HS-5 (cell line): ENCODE measurements at regions not wholly inside any gene's neighbourhood (a gene's known extent, or its start where the extent isn't known, plus 50 kb on each side); places are given as distances from the start of the nearest gene placed in this dataset.
"Not testable (repeated sequence)": the region's sequence is repeated elsewhere in the genome, so short reads cannot be mapped to it uniquely, and the experiment has no call there.

Experiments used
- DNase-seq: peaks from one replicate; pipeline ENCODE4 v3.0.0-alpha.2; 2012; ENCODE audit warnings: low read depth

GRCh38 chr7:65800890-65801341, 72.0 kb upstream of the VKORC1L1 start:
- no peak for DNase-seq

DNA sequence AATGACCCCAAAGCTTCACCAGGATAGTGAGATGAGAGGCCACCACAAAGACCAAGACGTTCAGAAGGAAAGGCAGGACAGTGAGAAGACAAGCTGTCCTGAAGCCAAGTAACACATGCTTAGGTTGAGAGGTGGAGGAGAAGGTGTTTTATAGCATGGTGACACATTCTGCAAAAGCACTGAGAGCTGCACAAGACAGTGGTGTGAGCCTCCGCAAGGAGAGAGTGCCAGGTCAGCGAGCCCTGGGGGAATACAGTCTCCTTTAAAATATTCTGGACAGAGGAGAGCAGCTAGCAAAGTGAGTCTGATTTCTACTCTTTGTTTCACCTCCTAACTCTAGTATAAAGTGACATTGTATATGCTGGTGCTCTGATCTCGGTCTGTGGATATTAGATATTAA, 68.0 kb upstream of the VKORC1L1 start:
- DNase-seq: no peak

- DNase-seq: not testable (repeated sequence)
Observed at GRCh38 chr7:65807067-65807466, 65.8 kb upstream of the VKORC1L1 start.

DNA sequence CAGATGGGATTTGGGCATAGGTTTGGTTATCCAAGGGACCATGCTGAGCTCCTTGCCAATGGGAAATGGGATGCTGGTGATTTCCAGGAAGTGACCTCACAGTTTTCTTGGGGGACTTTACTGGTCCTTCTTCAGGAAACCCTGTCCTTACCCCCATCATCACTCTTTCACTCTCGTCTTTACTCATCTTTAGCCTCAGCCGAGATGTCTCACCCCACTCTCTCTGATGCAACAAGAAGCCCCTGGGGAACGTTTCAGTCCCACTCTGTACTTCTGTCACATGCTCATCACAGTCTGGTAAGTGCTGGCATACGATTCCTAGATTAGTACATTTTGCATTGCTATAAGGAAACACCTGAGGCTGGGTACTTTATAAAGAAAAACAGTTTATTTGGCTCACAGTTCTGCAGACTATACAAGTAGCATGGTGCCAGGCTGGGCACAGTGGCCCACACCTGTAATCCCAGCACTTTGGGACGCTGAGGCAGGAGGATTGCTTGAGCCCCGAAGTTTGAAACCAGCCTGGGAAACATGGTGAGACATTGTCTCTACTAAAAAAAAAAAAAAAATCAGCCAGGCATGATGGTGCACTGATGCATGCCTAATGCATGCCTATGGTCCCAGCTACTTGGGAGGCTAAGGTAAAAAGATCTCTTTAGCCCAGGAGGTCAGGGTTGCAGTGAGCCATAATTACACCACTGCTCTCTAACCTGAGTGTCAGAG, 63.5 kb upstream of the VKORC1L1 start:
- no peak for DNase-seq

GRCh38 chr7:65809982-65810288, 62.9 kb upstream of the VKORC1L1 start:
- DNase-seq: no peak

DNA sequence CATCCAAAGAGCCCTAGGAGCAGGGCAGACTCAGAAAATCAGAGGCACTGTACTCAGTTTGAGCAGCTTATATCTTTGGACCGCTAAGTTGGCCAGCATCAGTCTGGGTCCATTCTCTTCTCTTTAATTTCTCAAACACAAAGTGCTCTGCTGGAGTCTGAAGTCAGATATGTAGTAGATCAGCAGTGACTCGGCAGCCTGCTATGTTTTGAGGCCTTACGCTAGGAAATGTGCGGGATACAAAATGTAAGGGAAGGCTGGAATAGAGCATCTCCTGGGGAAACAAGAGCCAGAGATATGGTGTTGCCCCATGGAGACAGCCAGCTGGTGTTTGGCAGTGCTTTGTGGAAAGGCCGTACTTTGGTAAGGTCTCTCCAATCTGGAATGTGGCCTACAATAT, 60.6 kb upstream of the VKORC1L1 start:
- DNase-seq: no peak

DNA sequence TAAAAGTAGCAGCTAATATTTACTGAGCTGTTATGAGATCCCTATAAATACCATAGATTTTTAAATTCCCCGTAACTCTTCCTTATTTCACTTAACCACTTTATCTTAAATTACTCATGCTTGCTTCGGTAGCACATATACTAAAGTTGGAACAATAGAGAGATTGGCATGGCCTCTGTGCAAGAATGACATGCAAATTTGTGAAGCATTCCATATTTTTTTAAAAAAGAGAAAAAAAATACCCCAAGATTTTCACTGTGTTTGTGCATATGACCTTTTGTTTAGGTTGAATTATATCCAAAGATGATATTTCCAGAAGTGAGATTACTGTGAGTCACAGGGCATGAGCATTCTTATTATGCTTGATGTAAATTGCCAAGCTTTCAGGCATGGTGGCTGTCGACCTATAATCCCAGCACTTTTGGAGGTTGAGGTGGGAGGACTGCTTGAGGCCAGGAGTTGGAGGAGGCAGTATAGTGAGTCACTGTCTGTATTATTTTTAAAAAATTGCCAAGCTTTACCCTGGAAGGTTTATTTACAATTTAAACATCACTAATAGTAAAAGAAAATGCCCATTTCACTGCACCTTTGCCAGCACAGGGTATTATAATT, 58.2 kb upstream of the VKORC1L1 start:
- DNase-seq: not testable (repeated sequence)

DNA sequence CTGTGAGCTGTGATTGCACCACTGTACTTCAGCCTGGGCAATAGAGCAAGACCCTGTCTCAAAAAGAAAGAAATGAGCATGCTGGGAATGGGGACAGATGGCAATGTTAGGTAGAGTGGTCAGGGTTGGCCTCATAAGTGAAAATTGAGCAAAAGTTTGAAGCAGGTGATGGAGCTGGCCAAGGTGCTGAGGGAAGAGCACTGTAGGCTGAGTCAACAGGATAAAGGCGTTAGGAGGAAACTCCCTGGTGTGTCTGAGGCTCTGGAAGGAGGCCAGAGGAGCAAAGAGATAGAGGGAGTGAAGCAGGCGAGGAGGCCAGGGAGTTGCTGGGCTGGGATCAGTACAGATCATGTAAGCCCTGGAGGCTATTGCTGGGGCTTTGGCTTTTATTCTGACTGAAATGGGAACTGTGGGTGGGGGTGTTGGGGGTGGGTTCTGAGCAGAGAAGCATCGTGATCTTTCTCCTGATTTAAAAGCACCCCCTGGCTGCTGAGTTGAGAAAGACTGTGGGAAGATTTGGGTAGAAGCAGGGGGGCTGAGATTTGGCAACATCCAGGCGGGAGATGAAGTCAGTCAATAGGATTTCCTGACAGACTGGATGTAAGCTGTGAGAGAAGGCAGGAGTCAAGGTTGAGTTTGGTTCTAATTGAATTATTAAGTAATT, 52.5 kb upstream of the VKORC1L1 start:
- DNase-seq: no peak
